Breast epithelium (tissue), 4 donors: ENCODE measurements at regions not wholly inside any gene's neighbourhood (a gene's known extent, or its start where the extent isn't known, plus 50 kb on each side); places are given as distances from the start of the nearest gene placed in this dataset.

Experiments used
- DNase-seq, 2 donors: peaks; one replicate each; pipeline ENCODE4 v3.0.0-alpha.2; 2019; ENCODE audit warnings: low spot score in 2 of 2
- H3K27ac ChIP-seq, 2 donors: fragments of 200-600 bp; sonication (generic) in 1 of 2; one replicate each; pipeline ENCODE4 v1.5.1; 2016 to 2019; ENCODE audit warnings: mild to moderate bottlenecking in 1 of 2
- H3K27me3 ChIP-seq, 2 donors: fragments of 200-600 bp; sonication (generic) in 1 of 2; one replicate each; pipeline versions ENCODE4 v1.5.1 to v1.6.0; 2017 to 2019; ENCODE audit warnings: control low read depth in 1 of 2, mild to moderate bottlenecking in 1 of 2
- H3K36me3 ChIP-seq: fragments of 200-600 bp; one replicate; pipeline ENCODE4 v1.5.1; 2019
- H3K4me1 ChIP-seq, 2 donors: fragments of 200-600 bp; sonication (generic); one replicate each; pipeline ENCODE4 v1.5.1; 2016 to 2019; ENCODE audit warnings: control low read depth in 1 of 2
- H3K4me3 ChIP-seq, 3 donors: fragments of 200-600 bp; sonication (generic); 1 replicate in 2 of 3; 2 replicates in 1 of 3; pipeline ENCODE4 v1.5.1; 2016 to 2019; ENCODE audit warnings: mild to moderate bottlenecking in 3 of 3, moderate library complexity in 2 of 3
- H3K9me3 ChIP-seq, 2 donors: fragments of 200-600 bp; sonication (generic) in 1 of 2; one replicate each; pipeline ENCODE4 v1.5.1; 2016 to 2019; ENCODE audit warnings: control low read depth in 1 of 2
- POLR2A ChIP-seq: fragments of 450-650 bp; IDR thresholded peaks from one replicate; pipeline ENCODE4 v1.6.1; 2016; ENCODE audit warnings: antibody characterized with exemption, mild to moderate bottlenecking, moderate library complexity
- POLR2AphosphoS5 ChIP-seq, 3 donors: sonication (generic); formaldehyde crosslinking; IDR thresholded peaks; one replicate each; pipeline ENCODE4 v1.6.1; 2017; ENCODE audit warnings: antibody characterized with exemption in 3 of 3
- intact Hi-C: fragments of 100-400 bp; cut with DNase I; formaldehyde crosslinking; loops from one replicate; pipeline ENCODE4 v1.15.1; 2023; ENCODE audit warnings: low total_unique reads
- TF ChIP-seq, protein P1 (sequence below), 3 donors: fragments of 450-650 bp; IDR thresholded peaks; one replicate each; pipeline ENCODE4 v1.5.1; 2016 to 2017; ENCODE audit warnings: antibody characterized with exemption in 3 of 3, mild to moderate bottlenecking in 3 of 3, moderate library complexity in 3 of 3

DNA sequence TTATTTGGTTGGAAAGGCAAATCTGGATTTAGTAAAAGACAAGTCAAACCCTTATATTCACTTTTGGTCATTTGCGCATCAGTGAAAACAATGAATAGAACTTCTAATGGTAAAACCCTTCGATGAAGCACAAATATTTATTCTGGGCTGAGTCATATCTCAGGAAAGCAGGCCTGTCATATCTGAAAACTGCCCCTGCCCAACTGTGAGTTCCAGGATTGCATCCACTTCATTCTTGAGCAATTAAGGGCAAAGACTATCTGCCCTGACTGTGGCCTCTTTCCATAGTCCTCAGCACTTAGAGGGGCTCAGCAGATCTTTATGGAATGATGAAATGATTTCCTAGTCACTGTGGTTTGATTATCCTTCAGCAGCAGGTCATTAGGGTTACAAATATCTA is 795.2 kb upstream of the ID2 start:
- intact Hi-C loops = no loop called here
- no peaks in the 10 kb centered on the region for H3K9me3 ChIP-seq
- TF ChIP-seq POLR2AphosphoS5 (IDR thresholded peaks at IDR 0.05) (no peak), POLR2A (no peak)
- TF ChIP-seq, protein P1, sequence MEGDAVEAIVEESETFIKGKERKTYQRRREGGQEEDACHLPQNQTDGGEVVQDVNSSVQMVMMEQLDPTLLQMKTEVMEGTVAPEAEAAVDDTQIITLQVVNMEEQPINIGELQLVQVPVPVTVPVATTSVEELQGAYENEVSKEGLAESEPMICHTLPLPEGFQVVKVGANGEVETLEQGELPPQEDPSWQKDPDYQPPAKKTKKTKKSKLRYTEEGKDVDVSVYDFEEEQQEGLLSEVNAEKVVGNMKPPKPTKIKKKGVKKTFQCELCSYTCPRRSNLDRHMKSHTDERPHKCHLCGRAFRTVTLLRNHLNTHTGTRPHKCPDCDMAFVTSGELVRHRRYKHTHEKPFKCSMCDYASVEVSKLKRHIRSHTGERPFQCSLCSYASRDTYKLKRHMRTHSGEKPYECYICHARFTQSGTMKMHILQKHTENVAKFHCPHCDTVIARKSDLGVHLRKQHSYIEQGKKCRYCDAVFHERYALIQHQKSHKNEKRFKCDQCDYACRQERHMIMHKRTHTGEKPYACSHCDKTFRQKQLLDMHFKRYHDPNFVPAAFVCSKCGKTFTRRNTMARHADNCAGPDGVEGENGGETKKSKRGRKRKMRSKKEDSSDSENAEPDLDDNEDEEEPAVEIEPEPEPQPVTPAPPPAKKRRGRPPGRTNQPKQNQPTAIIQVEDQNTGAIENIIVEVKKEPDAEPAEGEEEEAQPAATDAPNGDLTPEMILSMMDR (IDR thresholded peaks at IDR 0.05) = no peak
- no peaks in the 10 kb centered on the region for H3K36me3 ChIP-seq
- H3K27me3 ChIP-seq = no peaks in the 10 kb centered on the region
- no peaks in the 10 kb centered on the region for H3K4me1 ChIP-seq
- DNase-seq = no peak
- H3K27ac ChIP-seq = no peak overlapping the region
- no peak overlapping the region for H3K4me3 ChIP-seq

DNA sequence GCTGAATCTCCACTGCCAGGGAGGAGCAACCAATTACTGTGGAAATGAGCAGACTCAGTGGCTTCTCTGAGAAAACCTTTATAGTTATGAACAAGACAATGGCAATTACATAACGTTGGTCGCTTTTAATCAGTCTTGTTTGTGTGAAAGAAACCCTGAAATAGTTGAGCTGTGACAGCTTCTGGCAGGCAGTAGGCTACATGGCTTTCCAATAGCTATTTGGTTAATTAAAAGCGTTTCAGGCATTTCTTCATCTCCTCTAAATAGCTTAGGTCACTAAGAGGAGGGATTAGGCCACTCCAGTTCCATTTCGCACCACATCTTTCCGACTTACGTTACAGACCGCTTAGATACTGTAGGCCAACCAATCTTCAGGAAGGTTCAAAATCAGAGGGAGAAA is 794.4 kb upstream of the ID2 start:
- no peak for TF ChIP-seq POLR2AphosphoS5 (IDR thresholded peaks at IDR 0.05)
- TF ChIP-seq, protein P1 (IDR thresholded peaks at IDR 0.05) = no peak
- TF ChIP-seq POLR2A = no peak
- no peak for DNase-seq
- no peak overlapping the region for H3K4me3 ChIP-seq
- intact Hi-C loops = no loop called here
- H3K36me3 ChIP-seq = no peaks in the 10 kb centered on the region
- no peaks in the 10 kb centered on the region for H3K27me3 ChIP-seq
- no peaks in the 10 kb centered on the region for H3K4me1 ChIP-seq
- H3K27ac ChIP-seq = no peak overlapping the region
- no peaks in the 10 kb centered on the region for H3K9me3 ChIP-seq

DNA sequence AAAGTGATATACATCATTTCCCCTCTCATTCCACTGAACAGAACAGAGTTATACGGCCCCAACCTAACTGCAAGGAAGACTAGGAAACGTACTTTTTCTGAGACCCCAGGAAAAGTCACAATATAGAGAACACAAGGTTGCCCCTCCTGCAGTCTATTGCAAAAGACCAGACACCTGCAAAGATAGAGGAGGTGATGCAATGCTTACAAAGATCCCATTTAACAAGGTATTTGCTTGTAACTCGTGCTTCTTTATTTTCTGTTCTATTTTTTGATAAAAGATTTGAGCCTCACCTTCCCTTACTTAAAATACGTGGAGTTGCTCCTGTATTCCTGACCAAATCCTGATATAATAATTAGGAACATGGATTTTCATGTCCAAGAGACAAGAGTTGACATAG is 793.0 kb upstream of the ID2 start:
- Histone ChIP-seq H3K27ac (no peak overlapping the region), H3K36me3 (no peaks in the 10 kb centered on the region), H3K4me1 (no peaks in the 10 kb centered on the region), H3K9me3 (no peaks in the 10 kb centered on the region), H3K27me3 (no peaks in the 10 kb centered on the region), H3K4me3 (no peak overlapping the region)
- TF ChIP-seq, protein P1 (IDR thresholded peaks at IDR 0.05) = no peak
- TF ChIP-seq POLR2AphosphoS5 (IDR thresholded peaks at IDR 0.05) (no peak), POLR2A (no peak)
- DNase-seq = no peak
- intact Hi-C loops = no loop called here

DNA sequence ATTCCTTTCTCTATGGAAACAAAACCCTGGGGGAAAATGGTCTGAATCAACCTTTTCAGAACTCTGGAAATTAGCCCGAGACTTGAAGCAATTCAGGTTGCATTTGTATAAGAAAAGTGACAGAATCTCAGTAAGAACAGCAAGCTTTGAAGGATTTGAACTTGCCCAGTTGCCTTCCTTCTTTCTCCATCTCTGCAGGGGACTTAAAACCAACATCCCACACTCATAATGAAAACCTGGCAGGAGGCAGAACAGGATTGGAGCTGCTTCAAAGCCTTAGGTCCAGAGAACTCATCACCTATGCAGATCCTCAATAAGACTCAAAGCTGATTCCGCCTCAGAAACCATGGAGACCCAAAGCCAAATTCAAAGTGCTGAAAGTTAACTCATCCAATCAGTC is 790.5 kb upstream of the ID2 start:
- Histone ChIP-seq H3K27me3 (no peaks in the 10 kb centered on the region), H3K4me3 (no peak overlapping the region), H3K9me3 (no peaks in the 10 kb centered on the region), H3K36me3 (no peaks in the 10 kb centered on the region), H3K4me1 (no peaks in the 10 kb centered on the region), H3K27ac (no peak overlapping the region)
- TF ChIP-seq POLR2A (no peak), POLR2AphosphoS5 (IDR thresholded peaks at IDR 0.05) (no peak)
- TF ChIP-seq, protein P1 (IDR thresholded peaks at IDR 0.05) = no peak
- intact Hi-C loops = no loop called here
- no peak for DNase-seq

DNA sequence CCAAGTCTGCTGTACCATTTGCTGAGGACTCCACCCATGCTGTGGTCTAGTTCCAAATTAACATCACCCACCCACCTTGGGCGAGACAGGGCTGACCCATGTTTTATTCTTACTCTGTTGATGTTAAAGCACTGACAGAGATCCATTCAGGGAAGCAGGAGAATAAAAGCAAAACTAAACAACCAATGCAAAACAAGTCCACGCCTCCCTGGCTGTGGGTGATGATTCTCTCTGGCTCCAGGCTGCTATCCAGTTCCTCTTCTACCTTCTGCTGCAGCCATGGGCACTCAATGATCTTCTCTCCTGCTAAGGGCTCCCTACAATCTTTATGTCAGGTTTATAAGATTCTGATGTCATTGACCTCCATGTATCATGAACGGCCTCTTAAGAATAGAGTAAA is 786.6 kb upstream of the ID2 start:
- H3K4me1 ChIP-seq = no peaks in the 10 kb centered on the region
- no peaks in the 10 kb centered on the region for H3K36me3 ChIP-seq
- TF ChIP-seq POLR2A = no peak
- TF ChIP-seq POLR2AphosphoS5 (IDR thresholded peaks at IDR 0.05) = no peak
- TF ChIP-seq, protein P1 (IDR thresholded peaks at IDR 0.05) = no peak
- DNase-seq = no peak
- H3K4me3 ChIP-seq = no peak overlapping the region
- H3K9me3 ChIP-seq = no peaks in the 10 kb centered on the region
- no peak overlapping the region for H3K27ac ChIP-seq
- no peaks in the 10 kb centered on the region for H3K27me3 ChIP-seq
- intact Hi-C loops = no loop called here
